ENCODE measurements at regions not wholly inside any gene's neighbourhood (a gene's known extent, or its start where the extent isn't known, plus 50 kb on each side); places are given as distances from the start of the nearest gene placed in this dataset.
"Not testable (repeated sequence)": the region's sequence is repeated elsewhere in the genome, so short reads cannot be mapped to it uniquely, and the experiment has no call there.

- no peaks in the 10 kb centered on the region for H3K4me1 ChIP-seq (ENCODE audit: control insufficient read depth in 3 of 3, insufficient read depth in 2 of 3, low read depth in 1 of 3, low read length in 2 of 3)
- H3K9me3 ChIP-seq (ENCODE audit: control insufficient read depth in 2 of 2, insufficient read depth in 1 of 2, low read depth in 1 of 2, low read length in 1 of 2), result no peaks in the 10 kb centered on the region
- H3K36me3 ChIP-seq (ENCODE audit: control insufficient read depth in 3 of 3, insufficient read depth in 2 of 3, low read depth in 1 of 3, low read length in 3 of 3), result no peaks in the 10 kb centered on the region
- DNase-seq (no peak), FAIRE-seq (no peak)
- no peaks in the 10 kb centered on the region for H3K27me3 ChIP-seq (ENCODE audit: control insufficient read depth in 3 of 3, insufficient read depth in 3 of 3, low read length in 3 of 3)
- no peak overlapping the region for H3K4me3 ChIP-seq (ENCODE audit: low read depth in 1 of 3, low read length in 3 of 3)
- no peak overlapping the region for H3K27ac ChIP-seq (ENCODE audit: low read depth in 1 of 3, low read length in 2 of 3)
- WGBS, 3 donors, result 67 to 83% (median 79%) methylated on average over 2 of the region's 2 CpGs
Measured at GRCh38 chr2:193382583-193382982, 1187.8 kb upstream of the TMEFF2 start.

GRCh38 chr2:193377789-193378188, 1183.1 kb upstream of the TMEFF2 start:
- Histone ChIP-seq H3K27ac (ENCODE audit: low read depth in 1 of 3, low read length in 2 of 3) (no peak overlapping the region), H3K4me3 (ENCODE audit: low read depth in 1 of 3, low read length in 3 of 3) (no peak overlapping the region), H3K4me1 (ENCODE audit: control insufficient read depth in 3 of 3, insufficient read depth in 2 of 3, low read depth in 1 of 3, low read length in 2 of 3) (no peaks in the 10 kb centered on the region), H3K27me3 (ENCODE audit: control insufficient read depth in 3 of 3, insufficient read depth in 3 of 3, low read length in 3 of 3) (no peaks in the 10 kb centered on the region), H3K36me3 (ENCODE audit: control insufficient read depth in 3 of 3, insufficient read depth in 2 of 3, low read depth in 1 of 3, low read length in 3 of 3) (no peaks in the 10 kb centered on the region), H3K9me3 (ENCODE audit: control insufficient read depth in 2 of 2, insufficient read depth in 1 of 2, low read depth in 1 of 2, low read length in 1 of 2) (no peaks in the 10 kb centered on the region)
- FAIRE-seq (no peak), DNase-seq (no peak)

GRCh38 chr2:193373120-193373519, 1178.4 kb upstream of the TMEFF2 start:
- no peak overlapping the region for H3K27ac ChIP-seq (ENCODE audit: low read depth in 1 of 3, low read length in 2 of 3)
- no peaks in the 10 kb centered on the region for H3K36me3 ChIP-seq (ENCODE audit: control insufficient read depth in 3 of 3, insufficient read depth in 2 of 3, low read depth in 1 of 3, low read length in 3 of 3)
- no peak overlapping the region for H3K4me3 ChIP-seq (ENCODE audit: low read depth in 1 of 3, low read length in 3 of 3)
- no peaks in the 10 kb centered on the region for H3K27me3 ChIP-seq (ENCODE audit: control insufficient read depth in 3 of 3, insufficient read depth in 3 of 3, low read length in 3 of 3)
- DNase-seq (no peak), FAIRE-seq (no peak)
- H3K9me3 ChIP-seq (ENCODE audit: control insufficient read depth in 2 of 2, insufficient read depth in 1 of 2, low read depth in 1 of 2, low read length in 1 of 2), result no peaks in the 10 kb centered on the region
- WGBS, 3 donors, result 38 to 67% (median 42%) methylated on average over 3 of the region's 3 CpGs
- no peaks in the 10 kb centered on the region for H3K4me1 ChIP-seq (ENCODE audit: control insufficient read depth in 3 of 3, insufficient read depth in 2 of 3, low read depth in 1 of 3, low read length in 2 of 3)

- FAIRE-seq (no peak), DNase-seq (peak; percentile 12 to 44)
- Histone ChIP-seq H3K36me3 (ENCODE audit: control insufficient read depth in 3 of 3, insufficient read depth in 2 of 3, low read depth in 1 of 3, low read length in 3 of 3) (no peaks in the 10 kb centered on the region), H3K27ac (ENCODE audit: low read depth in 1 of 3, low read length in 2 of 3) (no peak overlapping the region), H3K27me3 (ENCODE audit: control insufficient read depth in 3 of 3, insufficient read depth in 3 of 3, low read length in 3 of 3) (no peaks in the 10 kb centered on the region), H3K4me3 (ENCODE audit: low read depth in 1 of 3, low read length in 3 of 3) (no peak overlapping the region), H3K9me3 (ENCODE audit: control insufficient read depth in 2 of 2, insufficient read depth in 1 of 2, low read depth in 1 of 2, low read length in 1 of 2) (no peaks in the 10 kb centered on the region), H3K4me1 (ENCODE audit: control insufficient read depth in 3 of 3, insufficient read depth in 2 of 3, low read depth in 1 of 3, low read length in 2 of 3) (no peaks in the 10 kb centered on the region)
- 35 to 67% (median 60%) methylated on average over 7 of the region's 7 CpGs for WGBS, 3 donors
Measured at GRCh38 chr2:193371200-193371599, 1176.5 kb upstream of the TMEFF2 start.

GRCh38 chr2:193368615-193369014, 1173.9 kb upstream of the TMEFF2 start:
- no peak overlapping the region for H3K27ac ChIP-seq (ENCODE audit: low read depth in 1 of 3, low read length in 2 of 3)
- no peaks in the 10 kb centered on the region for H3K4me1 ChIP-seq (ENCODE audit: control insufficient read depth in 3 of 3, insufficient read depth in 2 of 3, low read depth in 1 of 3, low read length in 2 of 3)
- H3K27me3 ChIP-seq (ENCODE audit: control insufficient read depth in 3 of 3, insufficient read depth in 3 of 3, low read length in 3 of 3), result no peaks in the 10 kb centered on the region
- H3K4me3 ChIP-seq (ENCODE audit: low read depth in 1 of 3, low read length in 3 of 3), result no peak overlapping the region
- DNase-seq, result no peak
- no peaks in the 10 kb centered on the region for H3K9me3 ChIP-seq (ENCODE audit: control insufficient read depth in 2 of 2, insufficient read depth in 1 of 2, low read depth in 1 of 2, low read length in 1 of 2)
- no peaks in the 10 kb centered on the region for H3K36me3 ChIP-seq (ENCODE audit: control insufficient read depth in 3 of 3, insufficient read depth in 2 of 3, low read depth in 1 of 3, low read length in 3 of 3)
- FAIRE-seq, result no peak

- 85 to 97% (median 93%) methylated on average over 4 of the region's 4 CpGs for WGBS, 3 donors
- Histone ChIP-seq H3K9me3 (ENCODE audit: control insufficient read depth in 2 of 2, insufficient read depth in 1 of 2, low read depth in 1 of 2, low read length in 1 of 2) (no peaks in the 10 kb centered on the region), H3K4me1 (ENCODE audit: control insufficient read depth in 3 of 3, insufficient read depth in 2 of 3, low read depth in 1 of 3, low read length in 2 of 3) (no peaks in the 10 kb centered on the region), H3K27me3 (ENCODE audit: control insufficient read depth in 3 of 3, insufficient read depth in 3 of 3, low read length in 3 of 3) (no peaks in the 10 kb centered on the region), H3K27ac (ENCODE audit: low read depth in 1 of 3, low read length in 2 of 3) (no peak overlapping the region), H3K4me3 (ENCODE audit: low read depth in 1 of 3, low read length in 3 of 3) (no peak overlapping the region), H3K36me3 (ENCODE audit: control insufficient read depth in 3 of 3, insufficient read depth in 2 of 3, low read depth in 1 of 3, low read length in 3 of 3) (no peaks in the 10 kb centered on the region)
- no peak for FAIRE-seq
- no peak for DNase-seq
Measured at GRCh38 chr2:193357508-193357907, 1162.8 kb upstream of the TMEFF2 start.

- FAIRE-seq; H3K4me3 ChIP-seq (ENCODE audit: low read depth in 1 of 3, low read length in 3 of 3); H3K36me3 ChIP-seq (ENCODE audit: control insufficient read depth in 3 of 3, insufficient read depth in 2 of 3, low read depth in 1 of 3, low read length in 3 of 3); H3K9me3 ChIP-seq (ENCODE audit: control insufficient read depth in 2 of 2, insufficient read depth in 1 of 2, low read depth in 1 of 2, low read length in 1 of 2); H3K27me3 ChIP-seq (ENCODE audit: control insufficient read depth in 3 of 3, insufficient read depth in 3 of 3, low read length in 3 of 3); H3K27ac ChIP-seq (ENCODE audit: low read depth in 1 of 3, low read length in 2 of 3); H3K4me1 ChIP-seq (ENCODE audit: control insufficient read depth in 3 of 3, insufficient read depth in 2 of 3, low read depth in 1 of 3, low read length in 2 of 3): not testable (repeated sequence)
- WGBS, 3 donors, result 60 to 82% (median 66%) methylated on average over 13 of the region's 13 CpGs
- peak in 1 of 2 donors; percentile 61 for DNase-seq
Measured at GRCh38 chr2:193352665-193353242, 1158.0 kb upstream of the TMEFF2 start.

GRCh38 chr2:193350509-193350908, 1155.8 kb upstream of the TMEFF2 start:
- Histone ChIP-seq H3K9me3 (ENCODE audit: control insufficient read depth in 2 of 2, insufficient read depth in 1 of 2, low read depth in 1 of 2, low read length in 1 of 2) (no peaks in the 10 kb centered on the region), H3K4me3 (ENCODE audit: low read depth in 1 of 3, low read length in 3 of 3) (no peak overlapping the region), H3K27ac (ENCODE audit: low read depth in 1 of 3, low read length in 2 of 3) (no peak overlapping the region), H3K4me1 (ENCODE audit: control insufficient read depth in 3 of 3, insufficient read depth in 2 of 3, low read depth in 1 of 3, low read length in 2 of 3) (no peaks in the 10 kb centered on the region), H3K36me3 (ENCODE audit: control insufficient read depth in 3 of 3, insufficient read depth in 2 of 3, low read depth in 1 of 3, low read length in 3 of 3) (no peaks in the 10 kb centered on the region), H3K27me3 (ENCODE audit: control insufficient read depth in 3 of 3, insufficient read depth in 3 of 3, low read length in 3 of 3) (no peaks in the 10 kb centered on the region)
- DNase-seq (no peak), FAIRE-seq (no peak)
- 74 to 79% (median 75%) methylated on average over 2 of the region's 2 CpGs for WGBS, 3 donors

- H3K4me1 ChIP-seq (ENCODE audit: control insufficient read depth in 3 of 3, insufficient read depth in 2 of 3, low read depth in 1 of 3, low read length in 2 of 3), result no peaks in the 10 kb centered on the region
- H3K9me3 ChIP-seq (ENCODE audit: control insufficient read depth in 2 of 2, insufficient read depth in 1 of 2, low read depth in 1 of 2, low read length in 1 of 2), result no peaks in the 10 kb centered on the region
- no peaks in the 10 kb centered on the region for H3K36me3 ChIP-seq (ENCODE audit: control insufficient read depth in 3 of 3, insufficient read depth in 2 of 3, low read depth in 1 of 3, low read length in 3 of 3)
- FAIRE-seq, result no peak
- no peak for DNase-seq
- H3K27ac ChIP-seq (ENCODE audit: low read depth in 1 of 3, low read length in 2 of 3), result no peak overlapping the region
- no peaks in the 10 kb centered on the region for H3K27me3 ChIP-seq (ENCODE audit: control insufficient read depth in 3 of 3, insufficient read depth in 3 of 3, low read length in 3 of 3)
- H3K4me3 ChIP-seq (ENCODE audit: low read depth in 1 of 3, low read length in 3 of 3), result no peak overlapping the region
- 84 to 94% (median 89%) methylated on average over 1 of the region's 1 CpG for WGBS, 3 donors
Measured at GRCh38 chr2:193349642-193350041, 1154.9 kb upstream of the TMEFF2 start.

Measured in small intestine (tissue), 7 donors.